Suprapubic skin (tissue), 4 donors: ENCODE measurements at regions not wholly inside any gene's neighbourhood (a gene's known extent, or its start where the extent isn't known, plus 50 kb on each side); places are given as distances from the start of the nearest gene placed in this dataset.

Experiments used
- DNase-seq, 2 donors: peaks; one replicate each; pipeline ENCODE4 v3.0.0-alpha.2; 2019; ENCODE audit warnings: low spot score in 2 of 2
- H3K27ac ChIP-seq: fragments of 200-600 bp; sonication (generic); one replicate; pipeline ENCODE4 v1.5.1; 2019
- H3K27me3 ChIP-seq: fragments of 200-600 bp; sonication (generic); one replicate; pipeline ENCODE4 v1.5.1; 2019
- H3K36me3 ChIP-seq: fragments of 200-600 bp; sonication (generic); one replicate; pipeline ENCODE4 v1.5.1; 2019
- H3K4me1 ChIP-seq: fragments of 200-600 bp; sonication (generic); one replicate; pipeline ENCODE4 v1.5.1; 2019
- H3K4me3 ChIP-seq: fragments of 200-600 bp; sonication (generic); one replicate; pipeline ENCODE4 v1.5.1; 2019; ENCODE audit warnings: mild to moderate bottlenecking
- H3K9me3 ChIP-seq: fragments of 200-600 bp; sonication (generic); one replicate; pipeline ENCODE4 v1.5.1; 2019
- CTCF ChIP-seq, 2 donors: fragments of 200-600 bp in 1 of 2; fragments of 450-650 bp in 1 of 2; sonication (generic) in 1 of 2; IDR thresholded peaks; one replicate each; pipeline ENCODE4 v1.5.1; 2016 to 2019; ENCODE audit warnings: antibody characterized with exemption in 2 of 2, mild to moderate bottlenecking in 1 of 2, moderate library complexity in 1 of 2
- EP300 ChIP-seq: sonication (generic); formaldehyde crosslinking; IDR thresholded peaks from one replicate; pipeline ENCODE4 v1.6.1; 2017; ENCODE audit warnings: antibody characterized with exemption
- POLR2A ChIP-seq, 2 donors: fragments of 450-650 bp; IDR thresholded peaks; one replicate each; pipeline ENCODE4 v1.6.1; 2017; ENCODE audit warnings: antibody characterized with exemption in 2 of 2, mild to moderate bottlenecking in 2 of 2, moderate library complexity in 2 of 2
- POLR2AphosphoS5 ChIP-seq, 3 donors: sonication (generic); formaldehyde crosslinking; IDR thresholded peaks; one replicate each; pipeline ENCODE4 v1.6.1; 2017; ENCODE audit warnings: antibody characterized with exemption in 3 of 3
- WGBS: methylation state at CpG from one replicate; pipeline ENCODE4 v1.1.5; 2018; 5-methylcytosine and 5-hydroxymethylcytosine counted together

GRCh38 chrX:22424919-22425318 is 152.2 kb downstream of the CBLL2 start:
- 55% methylated on average over 1 of the region's 1 CpG for WGBS
- Histone ChIP-seq H3K27ac (no peak overlapping the region), H3K4me3 (no peak overlapping the region), H3K36me3 (no peaks in the 10 kb centered on the region), H3K27me3 (no peaks in the 10 kb centered on the region), H3K9me3 (no peaks in the 10 kb centered on the region), H3K4me1 (no peaks in the 10 kb centered on the region)
- no peak for DNase-seq
- TF ChIP-seq POLR2A (IDR thresholded peaks at IDR 0.05) (no peak), EP300 (no peak), CTCF (IDR thresholded peaks at IDR 0.05) (no peak), POLR2AphosphoS5 (IDR thresholded peaks at IDR 0.05) (no peak)

GRCh38 chrX:22429704-22430103 is 157.0 kb downstream of the CBLL2 start:
- no peak for TF ChIP-seq POLR2A (IDR thresholded peaks at IDR 0.05)
- TF ChIP-seq POLR2AphosphoS5 (IDR thresholded peaks at IDR 0.05): no peak
- no peak for TF ChIP-seq EP300
- no peak for TF ChIP-seq CTCF (IDR thresholded peaks at IDR 0.05)
- Histone ChIP-seq H3K36me3 (no peaks in the 10 kb centered on the region), H3K27me3 (no peaks in the 10 kb centered on the region), H3K4me3 (no peak overlapping the region), H3K4me1 (no peaks in the 10 kb centered on the region), H3K9me3 (no peaks in the 10 kb centered on the region), H3K27ac (no peak overlapping the region)
- DNase-seq: no peak
- 87% methylated on average over 3 of the region's 3 CpGs for WGBS

GRCh38 chrX:22430701-22431100 is 158.0 kb downstream of the CBLL2 start:
- TF ChIP-seq CTCF (IDR thresholded peaks at IDR 0.05) (no peak), EP300 (no peak), POLR2A (IDR thresholded peaks at IDR 0.05) (no peak)
- Histone ChIP-seq H3K9me3 (no peaks in the 10 kb centered on the region), H3K27me3 (no peaks in the 10 kb centered on the region), H3K4me1 (no peaks in the 10 kb centered on the region), H3K36me3 (no peaks in the 10 kb centered on the region), H3K4me3 (no peak overlapping the region), H3K27ac (no peak overlapping the region)
- DNase-seq: no peak
- 83% methylated on average over 5 of the region's 5 CpGs for WGBS

GRCh38 chrX:22433292-22434070 is 160.8 kb downstream of the CBLL2 start:
- Histone ChIP-seq H3K4me3 (no peak overlapping the region), H3K9me3 (no peaks in the 10 kb centered on the region), H3K27ac (no peak overlapping the region), H3K36me3 (no peaks in the 10 kb centered on the region), H3K4me1 (no peaks in the 10 kb centered on the region), H3K27me3 (no peaks in the 10 kb centered on the region)
- TF ChIP-seq POLR2AphosphoS5 (IDR thresholded peaks at IDR 0.05) (no peak), EP300 (no peak), POLR2A (IDR thresholded peaks at IDR 0.05) (no peak)
- no peak for DNase-seq
- WGBS: 73% methylated on average over 12 of the region's 12 CpGs

GRCh38 chrX:22445880-22446279 is 173.2 kb downstream of the CBLL2 start:
- Histone ChIP-seq H3K4me3 (no peak overlapping the region), H3K27me3 (no peaks in the 10 kb centered on the region), H3K4me1 (no peaks in the 10 kb centered on the region), H3K9me3 (no peaks in the 10 kb centered on the region), H3K27ac (no peak overlapping the region), H3K36me3 (no peaks in the 10 kb centered on the region)
- 65% methylated on average over 1 of the region's 1 CpG for WGBS
- TF ChIP-seq EP300 (no peak), CTCF (IDR thresholded peaks at IDR 0.05) (no peak), POLR2AphosphoS5 (IDR thresholded peaks at IDR 0.05) (no peak), POLR2A (IDR thresholded peaks at IDR 0.05) (no peak)
- DNase-seq: no peak
